GM19467 (cell line): ENCODE measurements at regions not wholly inside any gene's neighbourhood (a gene's known extent, or its start where the extent isn't known, plus 50 kb on each side); places are given as distances from the start of the nearest gene placed in this dataset.

Source experiments
- ATAC-seq: cut with Tn5 transposase; IDR thresholded peaks from one replicate; pipeline ENCODE4 v1.9.1; 2021; ENCODE audit warnings: mild to moderate bottlenecking, moderate library complexity; ENCODE audit not compliant: unreplicated experiment

GRCh38 chr12:78403681-78404080 lies 460.9 kb upstream of the SYT1 start:
- ATAC-seq: no peak

GRCh38 chr12:78406213-78406612 lies 458.4 kb upstream of the SYT1 start:
- no peak for ATAC-seq

GRCh38 chr12:78406828-78407227 lies 457.7 kb upstream of the SYT1 start:
- peak; percentile 72 for ATAC-seq

- ATAC-seq: no peak
Measured at GRCh38 chr12:78407722-78408121, 456.9 kb upstream of the SYT1 start.

- ATAC-seq: no peak
Measured at GRCh38 chr12:78414071-78414470, 450.5 kb upstream of the SYT1 start.

- no peak for ATAC-seq
Measured at GRCh38 chr12:78418919-78419318, 445.7 kb upstream of the SYT1 start.

- no peak for ATAC-seq
Measured at GRCh38 chr12:78419513-78419912, 445.1 kb upstream of the SYT1 start.

GRCh38 chr12:78420991-78421390 lies 443.6 kb upstream of the SYT1 start:
- no peak for ATAC-seq

GRCh38 chr12:78430551-78430950 lies 434.0 kb upstream of the SYT1 start:
- ATAC-seq: no peak

- ATAC-seq: no peak
Measured at GRCh38 chr12:78431931-78432330, 432.6 kb upstream of the SYT1 start.

- ATAC-seq: no peak
Measured at GRCh38 chr12:78439666-78440065, 424.9 kb upstream of the SYT1 start.

- ATAC-seq: no peak
Measured at GRCh38 chr12:78441737-78442453, 422.7 kb upstream of the SYT1 start.

GRCh38 chr12:78442454-78442801 lies 422.1 kb upstream of the SYT1 start:
- ATAC-seq: no peak

- no peak for ATAC-seq
Measured at GRCh38 chr12:78446555-78446954, 418.0 kb upstream of the SYT1 start.

- ATAC-seq: no peak
Measured at GRCh38 chr12:78447373-78447772, 417.2 kb upstream of the SYT1 start.

GRCh38 chr12:78448692-78449091 lies 415.9 kb upstream of the SYT1 start:
- no peak for ATAC-seq

GRCh38 chr12:78455991-78456390 lies 408.6 kb upstream of the SYT1 start:
- no peak for ATAC-seq

GRCh38 chr12:78457938-78458337 lies 406.6 kb upstream of the SYT1 start:
- peak; percentile 99 for ATAC-seq

GRCh38 chr12:78470354-78471195 lies 394.0 kb upstream of the SYT1 start:
- ATAC-seq: no peak

- no peak for ATAC-seq
Measured at GRCh38 chr12:78473136-78473535, 391.4 kb upstream of the SYT1 start.

GRCh38 chr12:78473561-78473960 lies 391.0 kb upstream of the SYT1 start:
- ATAC-seq: no peak

GRCh38 chr12:78483767-78484315 lies 380.7 kb upstream of the SYT1 start:
- ATAC-seq: no peak
